NCI-H82 treated with DMSO at 0.1 percent for 48 hours (cell line): ENCODE measurements at regions not wholly inside any gene's neighbourhood (a gene's known extent, or its start where the extent isn't known, plus 50 kb on each side); places are given as distances from the start of the nearest gene placed in this dataset.
A peak's percentile ranks its signal among the peaks of the same experiment; 100 is the strongest.

ENCODE experiments used
- DNase-seq: peaks from one replicate; lab custom pipeline; 2025; ENCODE audit not compliant: unreplicated experiment; lab: John Stamatoyannopoulos, UW

- no peak for DNase-seq
Measured at GRCh38 chr2:237150186-237150585, 64.5 kb downstream of the COPS8 start.

GRCh38 chr2:237150831-237151375 is 65.2 kb downstream of the COPS8 start:
- DNase-seq, result no peak

GRCh38 chr2:237152361-237152760 is 66.7 kb downstream of the COPS8 start:
- no peak for DNase-seq

- no peak for DNase-seq
Measured at GRCh38 chr2:237153181-237153580, 67.5 kb downstream of the COPS8 start.

GRCh38 chr2:237154082-237154638 is 68.5 kb downstream of the COPS8 start:
- DNase-seq, result peak; percentile 0

- no peak for DNase-seq
Measured at GRCh38 chr2:237154884-237155851, 69.5 kb downstream of the COPS8 start.

- no peak for DNase-seq
Measured at GRCh38 chr2:237156031-237156856, 70.6 kb downstream of the COPS8 start.

- DNase-seq, result no peak
Measured at GRCh38 chr2:237156857-237157779, 71.4 kb downstream of the COPS8 start.

- no peak for DNase-seq
Measured at GRCh38 chr2:237157780-237158102, 72.1 kb downstream of the COPS8 start.

- DNase-seq, result no peak
Measured at GRCh38 chr2:237158194-237158593, 72.5 kb downstream of the COPS8 start.

GRCh38 chr2:237159006-237159911 is 73.6 kb downstream of the COPS8 start:
- no peak for DNase-seq

GRCh38 chr2:237160271-237160919 is 74.7 kb downstream of the COPS8 start:
- no peak for DNase-seq

GRCh38 chr2:237161189-237161588 is 75.5 kb downstream of the COPS8 start:
- DNase-seq, result no peak

GRCh38 chr2:237162959-237163358 is 77.3 kb downstream of the COPS8 start:
- DNase-seq, result no peak

- DNase-seq, result no peak
Measured at GRCh38 chr2:237164474-237165042, 78.9 kb downstream of the COPS8 start.

GRCh38 chr2:237165405-237166276 is 80.0 kb downstream of the COPS8 start:
- peak; percentile 55 for DNase-seq

GRCh38 chr2:237167038-237167437 is 81.3 kb downstream of the COPS8 start:
- no peak for DNase-seq
